Lower lobe of right lung (tissue), 2 donors: ENCODE measurements at regions not wholly inside any gene's neighbourhood (a gene's known extent, or its start where the extent isn't known, plus 50 kb on each side); places are given as distances from the start of the nearest gene placed in this dataset.

Experiments used
- ATAC-seq, 2 donors: fragments of 200-7000 bp; cut with Tn5 transposase; one replicate each; pipeline ENCODE4 v1.9.1; 2020 to 2022; ENCODE audit warnings: mild to moderate bottlenecking in 2 of 2, moderate library complexity in 2 of 2
- DNase-seq: peaks from one replicate; pipeline ENCODE4 v3.0.0-alpha.2; 2020
- H3K27ac ChIP-seq: fragments of 200-600 bp; one replicate; pipeline ENCODE4 v1.8.0; 2022
- H3K27me3 ChIP-seq: fragments of 200-600 bp; one replicate; pipeline ENCODE4 v1.8.0; 2022; ENCODE audit warnings: low read depth
- H3K36me3 ChIP-seq: fragments of 200-600 bp; one replicate; pipeline ENCODE4 v1.8.0; 2022; ENCODE audit warnings: mild to moderate bottlenecking
- H3K4me1 ChIP-seq: fragments of 200-600 bp; one replicate; pipeline ENCODE4 v1.8.0; 2022
- H3K4me3 ChIP-seq: fragments of 200-600 bp; one replicate; pipeline ENCODE4 v1.8.0; 2022; ENCODE audit warnings: mild to moderate bottlenecking
- H3K9me3 ChIP-seq: fragments of 200-600 bp; one replicate; pipeline ENCODE4 v1.8.0; 2022
- CTCF ChIP-seq: fragments of 200-600 bp; IDR thresholded peaks from one replicate; pipeline ENCODE4 v1.8.0; 2022; ENCODE audit warnings: antibody characterized with exemption, mild to moderate bottlenecking
- intact Hi-C: fragments of 100-400 bp; cut with DNase I; formaldehyde crosslinking; loops from one replicate; pipeline ENCODE4 v1.11.0; 2022
- donor health status: DM: no; HTN: yes; CAD: no; lungs with severe emphysema.

- TF ChIP-seq CTCF = no peak
- H3K4me3 ChIP-seq = no peak overlapping the region
- peak in 1 of 2 donors; percentile 22 for ATAC-seq
- no peaks in the 10 kb centered on the region for H3K36me3 ChIP-seq
- H3K4me1 ChIP-seq = peaks cover 18% of the 10 kb centered on the region
- peaks cover 53% of the 10 kb centered on the region for H3K27me3 ChIP-seq
- DNase-seq = no peak
- intact Hi-C loops = loop anchor here (10.0 kb wide), 1 partner anchor 627 kb away; no protein-coding TSS in a partner anchor
- H3K9me3 ChIP-seq = no peaks in the 10 kb centered on the region
- no peak overlapping the region for H3K27ac ChIP-seq
Measured at GRCh38 chr2:118227698-118228508, 139.6 kb downstream of the INSIG2 start.

- Histone ChIP-seq H3K27ac (no peak overlapping the region), H3K9me3 (no peaks in the 10 kb centered on the region), H3K36me3 (no peaks in the 10 kb centered on the region), H3K4me1 (peaks cover 18% of the 10 kb centered on the region), H3K27me3 (peaks cover 65% of the 10 kb centered on the region), H3K4me3 (no peak overlapping the region)
- intact Hi-C loops = loop anchor here (10.0 kb wide), 1 partner anchor 629 kb away; no protein-coding TSS in a partner anchor
- no peak for DNase-seq
- TF ChIP-seq CTCF = no peak
- no peak for ATAC-seq
Measured at GRCh38 chr2:118225666-118226065, 137.4 kb downstream of the INSIG2 start.

GRCh38 chr2:118224895-118225311, 136.6 kb downstream of the INSIG2 start:
- ATAC-seq (peak; percentile 38 to 63), DNase-seq (no peak)
- intact Hi-C loops = loop anchor here (10.0 kb wide), 1 partner anchor 630 kb away; no protein-coding TSS in a partner anchor
- peak overlapping the region; percentile 46 for H3K27ac ChIP-seq
- no peaks in the 10 kb centered on the region for H3K36me3 ChIP-seq
- peaks cover 70% of the 10 kb centered on the region for H3K27me3 ChIP-seq
- peaks cover 18% of the 10 kb centered on the region for H3K4me1 ChIP-seq
- H3K9me3 ChIP-seq = no peaks in the 10 kb centered on the region
- peak overlapping the region; percentile 52 for H3K4me3 ChIP-seq
- TF ChIP-seq CTCF = no peak

- ATAC-seq (peak; percentile 61 to 66), DNase-seq (peak; percentile 49)
- H3K36me3 ChIP-seq = no peaks in the 10 kb centered on the region
- TF ChIP-seq CTCF = no peak
- no peaks in the 10 kb centered on the region for H3K9me3 ChIP-seq
- peaks cover 18% of the 10 kb centered on the region for H3K4me1 ChIP-seq
- intact Hi-C loops = loop anchor here (10.0 kb wide), 1 partner anchor 631 kb away; no protein-coding TSS in a partner anchor
- peak overlapping the region; percentile 46 for H3K27ac ChIP-seq
- peaks cover 73% of the 10 kb centered on the region for H3K27me3 ChIP-seq
- peak overlapping the region; percentile 52 for H3K4me3 ChIP-seq
Measured at GRCh38 chr2:118223992-118224894, 136.0 kb downstream of the INSIG2 start.

GRCh38 chr2:118223511-118223991, 135.3 kb downstream of the INSIG2 start:
- no peak for ATAC-seq
- H3K27ac ChIP-seq = no peak overlapping the region
- H3K4me1 ChIP-seq = peaks cover 18% of the 10 kb centered on the region
- peaks cover 76% of the 10 kb centered on the region for H3K27me3 ChIP-seq
- intact Hi-C loops = loop anchor here (10.0 kb wide), 1 partner anchor 631 kb away; no protein-coding TSS in a partner anchor
- no peak for DNase-seq
- no peaks in the 10 kb centered on the region for H3K9me3 ChIP-seq
- no peaks in the 10 kb centered on the region for H3K36me3 ChIP-seq
- TF ChIP-seq CTCF = no peak
- H3K4me3 ChIP-seq = peak overlapping the region; percentile 52
